H54 (cell line): ENCODE measurements at regions not wholly inside any gene's neighbourhood (a gene's known extent, or its start where the extent isn't known, plus 50 kb on each side); places are given as distances from the start of the nearest gene placed in this dataset.

ENCODE experiments used
- DNase-seq: peaks from one replicate; pipeline ENCODE4 v3.0.0; 2011; ENCODE audit warnings: low spot score, mixed read lengths; ENCODE audit not compliant: insufficient read length
- FAIRE-seq: peaks from 3 replicates; lab custom pipeline; 2011; peaks lifted over from hg19 to GRCh38; lab: Jason Lieb, UNC
- POLR2A ChIP-seq: IDR thresholded peaks from 2 replicates; pipeline ENCODE4 v1.6.1; 2011; ENCODE audit warnings: low read depth, mild to moderate bottlenecking, low read length

DNA sequence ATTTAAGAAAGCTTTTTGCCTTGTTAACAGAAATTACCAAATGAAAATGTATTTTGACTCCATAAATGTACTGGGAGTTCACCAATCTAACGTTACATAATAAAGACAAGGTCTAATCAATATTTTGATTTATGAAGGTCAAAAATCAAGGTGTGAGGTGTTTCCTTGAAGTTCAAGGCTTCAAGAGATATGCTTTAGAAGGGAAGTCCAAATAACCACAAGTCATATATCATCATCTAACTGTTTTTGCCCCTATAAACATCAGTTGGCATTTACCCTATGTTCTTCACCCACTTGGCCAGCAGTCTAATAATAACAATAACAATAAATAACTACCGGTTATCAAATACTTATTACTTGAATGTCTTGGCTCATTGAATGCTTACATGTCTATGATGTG is 196.1 kb upstream of the ID2 start:
- FAIRE-seq: no peak
- DNase-seq: no peak
- no peak for TF ChIP-seq POLR2A

DNA sequence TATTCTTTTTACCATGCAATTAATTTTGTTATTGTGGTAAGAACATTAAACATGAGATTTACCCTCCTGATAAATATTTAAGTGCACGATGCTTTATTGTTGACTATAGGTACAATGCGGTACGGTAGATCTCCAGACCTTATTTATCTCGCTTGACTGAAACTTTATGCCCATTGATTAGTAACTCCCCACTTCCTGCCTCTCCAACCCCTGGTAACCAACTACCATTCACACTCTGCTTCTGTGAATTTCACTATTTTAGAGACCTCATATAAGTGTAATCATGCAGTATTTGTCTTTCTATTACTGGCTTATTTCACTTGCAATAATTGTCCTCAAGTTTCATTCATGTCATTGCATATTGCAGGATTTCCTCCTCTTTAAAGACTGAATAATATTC is 195.7 kb upstream of the ID2 start:
- FAIRE-seq (no peak), DNase-seq (no peak)
- TF ChIP-seq POLR2A: no peak

DNA sequence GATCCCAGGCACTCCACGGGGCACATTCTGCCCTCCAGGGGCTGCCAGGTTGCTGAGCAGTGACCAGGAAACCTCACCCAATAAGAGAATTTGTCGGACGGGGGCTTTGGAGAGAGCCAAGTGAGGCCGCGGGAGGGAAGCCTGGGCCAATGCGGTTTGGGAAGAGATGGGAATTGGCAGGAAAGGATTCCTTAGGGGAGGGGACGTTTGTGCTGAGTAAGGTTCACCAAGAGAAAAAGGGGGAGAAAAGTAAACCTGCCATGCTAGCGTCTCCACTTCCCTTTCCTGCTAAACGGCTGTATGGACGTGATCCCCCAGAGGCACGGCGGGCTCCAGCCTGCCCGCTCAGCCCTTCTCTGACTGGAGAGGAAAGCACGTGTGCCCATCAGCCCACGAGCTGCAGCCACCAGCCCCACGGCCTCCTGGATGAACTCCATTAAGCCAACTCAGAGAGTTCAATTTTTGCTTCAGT is 194.4 kb upstream of the ID2 start:
- no peak for DNase-seq
- TF ChIP-seq POLR2A: no peak
- no peak for FAIRE-seq

GRCh38 chr2:8488001-8488738 is 193.7 kb upstream of the ID2 start:
- no peak for TF ChIP-seq POLR2A
- no peak for DNase-seq
- FAIRE-seq: no peak

GRCh38 chr2:8489221-8489620 is 192.6 kb upstream of the ID2 start:
- DNase-seq (no peak), FAIRE-seq (no peak)
- no peak for TF ChIP-seq POLR2A

- no peak for TF ChIP-seq POLR2A
- no peak for FAIRE-seq
- no peak for DNase-seq
Measured at GRCh38 chr2:8489751-8490150, 192.1 kb upstream of the ID2 start.

- FAIRE-seq (no peak), DNase-seq (no peak)
- no peak for TF ChIP-seq POLR2A
Measured at GRCh38 chr2:8490166-8490721, 191.6 kb upstream of the ID2 start.

GRCh38 chr2:8491296-8492027 is 190.4 kb upstream of the ID2 start:
- FAIRE-seq: no peak
- DNase-seq: no peak
- no peak for TF ChIP-seq POLR2A

GRCh38 chr2:8494151-8494550 is 187.7 kb upstream of the ID2 start:
- DNase-seq (no peak), FAIRE-seq (no peak)
- TF ChIP-seq POLR2A: no peak

DNA sequence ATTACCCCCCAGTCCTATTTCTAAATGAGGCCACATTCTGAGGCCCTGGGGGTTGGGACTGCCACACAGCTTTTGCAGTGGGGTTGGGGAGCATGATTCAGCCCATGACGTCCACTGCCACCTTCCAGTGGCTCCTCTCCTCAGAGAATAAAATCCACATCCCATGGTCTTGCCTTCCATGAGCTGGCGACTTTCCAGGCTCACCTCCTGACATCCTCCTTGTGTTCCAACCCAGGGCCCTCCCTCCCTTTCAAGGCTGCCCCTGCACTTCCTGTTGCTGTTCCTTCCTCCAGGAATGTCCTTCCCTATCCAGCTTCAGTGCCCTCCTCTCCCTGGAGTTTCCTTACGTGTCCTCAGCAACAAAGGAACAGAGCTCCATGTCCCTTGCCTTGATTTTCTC is 187.3 kb upstream of the ID2 start:
- TF ChIP-seq POLR2A: no peak
- FAIRE-seq: no peak
- DNase-seq: no peak

DNA sequence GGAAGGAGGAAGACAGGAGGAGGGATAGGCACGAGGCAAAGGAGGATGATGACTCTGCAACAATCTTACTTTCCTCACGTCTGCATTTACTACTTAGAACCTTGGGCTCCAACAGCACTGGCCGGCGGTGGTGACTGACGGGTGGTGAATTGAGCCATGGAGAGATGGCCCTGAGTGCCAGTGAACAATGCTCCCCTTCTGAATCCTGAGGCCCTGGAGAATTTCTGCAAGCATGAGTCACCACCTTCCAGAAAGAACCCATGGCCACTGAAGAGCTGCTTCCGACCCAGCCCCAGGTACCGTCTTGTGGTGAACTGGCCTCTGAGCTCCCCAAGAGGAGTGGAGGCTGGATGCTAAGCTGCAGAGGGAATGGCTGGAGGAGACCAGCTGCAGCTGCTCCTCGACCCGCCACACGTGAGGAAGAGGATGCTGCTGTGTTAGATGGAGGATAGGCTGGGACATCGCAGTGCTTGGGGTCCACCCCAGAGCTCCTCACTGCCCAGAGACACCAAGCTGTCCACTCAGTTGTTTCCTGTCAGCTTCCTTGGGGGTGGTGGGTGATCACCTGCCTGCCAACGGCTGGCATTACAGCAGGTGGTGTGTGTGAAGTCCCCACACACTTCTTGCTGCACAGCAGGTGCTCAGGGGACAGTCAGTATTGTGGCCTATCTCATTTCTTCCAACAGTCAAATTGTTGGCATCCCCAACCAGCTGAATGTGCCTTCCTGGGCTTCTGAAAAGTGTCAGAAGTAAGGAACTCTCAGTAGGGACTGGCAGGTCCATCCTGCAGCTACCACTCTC is 186.5 kb upstream of the ID2 start:
- DNase-seq (no peak), FAIRE-seq (no peak)
- TF ChIP-seq POLR2A: no peak

GRCh38 chr2:8496079-8496478 is 185.8 kb upstream of the ID2 start:
- DNase-seq (no peak), FAIRE-seq (no peak)

GRCh38 chr2:8496617-8497016 is 185.2 kb upstream of the ID2 start:
- FAIRE-seq: no peak
- no peak for DNase-seq
- TF ChIP-seq POLR2A: no peak

More at GRCh38 chr2:8496079-8496478, 185.8 kb upstream of the ID2 start:
- TF ChIP-seq POLR2A: no peak

GRCh38 chr2:8498994-8499393 is 182.9 kb upstream of the ID2 start:
- DNase-seq (no peak), FAIRE-seq (no peak)
- TF ChIP-seq POLR2A: no peak
